IMR-90 (cell line): ENCODE measurements at regions not wholly inside any gene's neighbourhood (a gene's known extent, or its start where the extent isn't known, plus 50 kb on each side); places are given as distances from the start of the nearest gene placed in this dataset.

ENCODE experiments used
- BHLHE40 ChIP-seq: fragments of 150-350 bp; IDR thresholded peaks from 2 replicates; pipeline ENCODE4 v1.6.1; 2016; ENCODE audit warnings: mild to moderate bottlenecking, low read depth, low read length
- CEBPB ChIP-seq: IDR thresholded peaks from 2 replicates; pipeline ENCODE4 v1.6.1; 2012; ENCODE audit warnings: low read depth, low read length, improper control_type of control experiment
- CTCF ChIP-seq: conservative IDR thresholded peaks from 2 replicates; pipeline ENCODE4 v1.5.1; 2012; ENCODE audit warnings: mild to moderate bottlenecking, low read depth, low read length, improper control_type of control experiment
- POLR2A ChIP-seq: IDR thresholded peaks from 2 replicates; pipeline ENCODE4 v1.6.1; 2012; ENCODE audit warnings: mild to moderate bottlenecking, low read depth, low read length
- RCOR1 ChIP-seq: IDR thresholded peaks from 2 replicates; pipeline ENCODE4 v1.6.1; 2012; ENCODE audit warnings: mild to moderate bottlenecking, low read length, improper control_type of control experiment; ENCODE audit not compliant: insufficient replicate concordance
- SMC3 ChIP-seq: fragments of 150-350 bp; IDR thresholded peaks from 2 replicates; pipeline ENCODE4 v1.6.1; 2016; ENCODE audit warnings: low read depth, mild to moderate bottlenecking, antibody characterized with exemption, low read length, moderate library complexity
- USF2 ChIP-seq: fragments of 150-350 bp; IDR thresholded peaks from 2 replicates; pipeline ENCODE4 v1.6.1; 2017; ENCODE audit warnings: mild to moderate bottlenecking, antibody characterized with exemption, low read length, low read depth

GRCh38 chr9:1431461-1431860 is 381.3 kb downstream of the DMRT2 start:
- TF ChIP-seq POLR2A (no peak), BHLHE40 (no peak), CTCF (no peak), USF2 (no peak), CEBPB (no peak), RCOR1 (no peak), SMC3 (no peak)
